ENCODE measurements at regions not wholly inside any gene's neighbourhood (a gene's known extent, or its start where the extent isn't known, plus 50 kb on each side); places are given as distances from the start of the nearest gene placed in this dataset.

- TF ChIP-seq CTCF (IDR thresholded peaks at IDR 0.05; ENCODE audit: low read depth, low read length) (no peak), EZH2phosphoT487 (IDR thresholded peaks at IDR 0.05; ENCODE audit: low read depth) (no peak)
Measured at GRCh38 chr2:225136552-225136951, 94.3 kb upstream of the DOCK10 start.

All from OCI-LY3 (cell line).